ENCODE measurements at regions not wholly inside any gene's neighbourhood (a gene's known extent, or its start where the extent isn't known, plus 50 kb on each side); places are given as distances from the start of the nearest gene placed in this dataset.

- TF ChIP-seq USF2 (IDR thresholded peaks at IDR 0.05) (no peak), HOXA7 (CRISPR knock-in tag; IDR thresholded peaks at IDR 0.05) (no peak), SREBF2 (IDR thresholded peaks at IDR 0.05) (no peak)
Observed at GRCh38 chr9:99341686-99342085, 119.6 kb downstream of the SEC61B start (continued).

- H3K4me2 ChIP-seq, result no peak overlapping the region
- DNase-seq (ENCODE audit: low read depth in 1 of 2, low spot score in 1 of 2) (no peak), ATAC-seq (no peak), FAIRE-seq (no peak)
- no peak overlapping the region for H3K4me3 ChIP-seq
- ChIA-PET CTCF (no interaction called here), POLR2A (no interaction called here)
- no peaks in the 10 kb centered on the region for H3K9me3 ChIP-seq
- no peak for TF ChIP-seq JUN (IDR thresholded peaks at IDR 0.05)
- TF ChIP-seq HOXB13 (CRISPR knock-in tag; IDR thresholded peaks at IDR 0.05; ENCODE audit: low read depth), result no peak
- TF ChIP-seq HMGXB4 (CRISPR knock-in tag; IDR thresholded peaks at IDR 0.05; ENCODE audit: borderline replicate concordance), result no peak
- TF ChIP-seq FOXS1 (CRISPR knock-in tag; IDR thresholded peaks at IDR 0.05), result no peak
- no peak for TF ChIP-seq FOSB (CRISPR knock-in tag; IDR thresholded peaks at IDR 0.05)
- H3K27ac ChIP-seq, result no peak overlapping the region
- 52% methylated on average over 1 of the region's 1 CpG for WGBS (ENCODE audit: missing lambda C conversion rate)
- H3K4me1 ChIP-seq, result peaks cover 9% of the 10 kb centered on the region; the same call in 2 of the 3 replicates
Observed at GRCh38 chr9:99345451-99345850, 123.4 kb downstream of the SEC61B start.

- peaks cover 9% of the 10 kb centered on the region; the same call in 2 of the 3 replicates for H3K4me1 ChIP-seq
- FAIRE-seq, result no peak
- H3K4me2 ChIP-seq, result no peak overlapping the region
- ChIA-PET CTCF (no interaction called here), POLR2A (no interaction called here)
- H3K4me3 ChIP-seq, result no peak overlapping the region
- TF ChIP-seq JUNB (IDR thresholded peaks at IDR 0.05) (peak; percentile 28; the same call in 1 of the 2 replicates), SMC3 (IDR thresholded peaks at IDR 0.05) (no peak), RNF2 (IDR thresholded peaks at IDR 0.05; ENCODE audit: borderline replicate concordance, low read depth) (no peak), POLR2A (IDR thresholded peaks at IDR 0.05; ENCODE audit: low read length) (no peak)
- ATAC-seq, result peak in 1 of 2 experiments; percentile 22; a peak in 1 of 6 replicates
- peak in 1 of 2 experiments; percentile 40 for DNase-seq (ENCODE audit: low read depth in 1 of 2, low spot score in 1 of 2)
- no peak overlapping the region for H3K27ac ChIP-seq
- H3K9me3 ChIP-seq, result no peaks in the 10 kb centered on the region
Observed at GRCh38 chr9:99345942-99346341, 123.9 kb downstream of the SEC61B start.

GRCh38 chr9:99347568-99347967 is 125.5 kb downstream of the SEC61B start:
- H3K9me3 ChIP-seq, result no peaks in the 10 kb centered on the region
- DNase-seq (ENCODE audit: low read depth in 1 of 2, low spot score in 1 of 2), result no peak
- no peak for FAIRE-seq
- H3K4me3 ChIP-seq, result no peak overlapping the region
- H3K4me1 ChIP-seq, result peaks cover 9% of the 10 kb centered on the region; the same call in 2 of the 3 replicates
- ATAC-seq, result no peak
- WGBS (ENCODE audit: missing lambda C conversion rate), result 0% methylated on average over 4 of the region's 4 CpGs
- H3K27ac ChIP-seq, result no peak overlapping the region
- TF ChIP-seq MAX (IDR thresholded peaks at IDR 0.05), result no peak
- TF ChIP-seq PBX3 (IDR thresholded peaks at IDR 0.05), result no peak
- no peak for TF ChIP-seq HOXB5 (CRISPR knock-in tag; IDR thresholded peaks at IDR 0.05)
- no peak for TF ChIP-seq NPAS2 (CRISPR knock-in tag; IDR thresholded peaks at IDR 0.05; ENCODE audit: borderline replicate concordance)
- TF ChIP-seq KDM1A (IDR thresholded peaks at IDR 0.05; ENCODE audit: low read depth), result no peak
- TF ChIP-seq EP300 (IDR thresholded peaks at IDR 0.05), result no peak
- TF ChIP-seq NFE2L2 (conservative IDR thresholded peaks at IDR 0.05; ENCODE audit: low read length), result no peak
- no peak for TF ChIP-seq RAD21 (conservative IDR thresholded peaks at IDR 0.05 in 1 of 2, IDR thresholded peaks at IDR 0.05 in 1 of 2)
- no peak for TF ChIP-seq TFCP2L1 (CRISPR knock-in tag; IDR thresholded peaks at IDR 0.05)
- CTCF ChIA-PET, result interaction anchor here (0.6 to 0.9 kb wide), 2 partner anchors 10 to 19 kb away, joined by 3 read pairs; no protein-coding TSS in a partner anchor
- POLR2A ChIA-PET, result no interaction called here
- no peak overlapping the region for H3K4me2 ChIP-seq
